SKM-1 (cell line): ENCODE measurements at regions not wholly inside any gene's neighbourhood (a gene's known extent, or its start where the extent isn't known, plus 50 kb on each side); places are given as distances from the start of the nearest gene placed in this dataset.
"Not testable (repeated sequence)": the region's sequence is repeated elsewhere in the genome, so short reads cannot be mapped to it uniquely, and the experiment has no call there.

Experiments used
- DNase-seq: peaks from one replicate; lab custom pipeline; 2025; ENCODE audit not compliant: unreplicated experiment; lab: John Stamatoyannopoulos, UW

- DNase-seq = no peak
These were observed 138.0 kb downstream of the SHOX start for GRCh38 chrX:768596-768995.

GRCh38 chrX:758917-759316 is 128.3 kb downstream of the SHOX start:
- no peak for DNase-seq

- no peak for DNase-seq
These were observed 120.2 kb downstream of the SHOX start for GRCh38 chrX:750812-751211.

- no peak for DNase-seq
These were observed 119.7 kb downstream of the SHOX start for GRCh38 chrX:750263-750662.

GRCh38 chrX:747176-747575 is 116.6 kb downstream of the SHOX start:
- DNase-seq = no peak

GRCh38 chrX:739611-740010 is 109.0 kb downstream of the SHOX start:
- DNase-seq = no peak

- DNase-seq = not testable (repeated sequence)
These were observed 106.4 kb downstream of the SHOX start for GRCh38 chrX:737021-737420.

GRCh38 chrX:734362-734761 is 103.8 kb downstream of the SHOX start:
- DNase-seq = no peak

- no peak for DNase-seq
These were observed 103.4 kb downstream of the SHOX start for GRCh38 chrX:733961-734360.

- no peak for DNase-seq
These were observed 99.2 kb downstream of the SHOX start for GRCh38 chrX:729583-730409.

GRCh38 chrX:729101-729500 is 98.5 kb downstream of the SHOX start:
- not testable (repeated sequence) for DNase-seq

GRCh38 chrX:728639-729038 is 98.0 kb downstream of the SHOX start:
- DNase-seq = not testable (repeated sequence)

- no peak for DNase-seq
These were observed 97.4 kb downstream of the SHOX start for GRCh38 chrX:727738-728621.

GRCh38 chrX:725971-726370 is 95.4 kb downstream of the SHOX start:
- no peak for DNase-seq

GRCh38 chrX:724256-724655 is 93.7 kb downstream of the SHOX start:
- DNase-seq = no peak

- no peak for DNase-seq
These were observed 93.2 kb downstream of the SHOX start for GRCh38 chrX:723781-724180.

- DNase-seq = no peak
These were observed 90.8 kb downstream of the SHOX start for GRCh38 chrX:721354-721753.

- no peak for DNase-seq
These were observed 90.2 kb downstream of the SHOX start for GRCh38 chrX:720825-721224.

- DNase-seq = no peak
These were observed 89.7 kb downstream of the SHOX start for GRCh38 chrX:720250-720649.

- no peak for DNase-seq
These were observed 85.5 kb downstream of the SHOX start for GRCh38 chrX:716136-716535.

GRCh38 chrX:714131-714530 is 83.5 kb downstream of the SHOX start:
- DNase-seq = no peak
